ENCODE measurements at regions not wholly inside any gene's neighbourhood (a gene's known extent, or its start where the extent isn't known, plus 50 kb on each side); places are given as distances from the start of the nearest gene placed in this dataset.

DNA sequence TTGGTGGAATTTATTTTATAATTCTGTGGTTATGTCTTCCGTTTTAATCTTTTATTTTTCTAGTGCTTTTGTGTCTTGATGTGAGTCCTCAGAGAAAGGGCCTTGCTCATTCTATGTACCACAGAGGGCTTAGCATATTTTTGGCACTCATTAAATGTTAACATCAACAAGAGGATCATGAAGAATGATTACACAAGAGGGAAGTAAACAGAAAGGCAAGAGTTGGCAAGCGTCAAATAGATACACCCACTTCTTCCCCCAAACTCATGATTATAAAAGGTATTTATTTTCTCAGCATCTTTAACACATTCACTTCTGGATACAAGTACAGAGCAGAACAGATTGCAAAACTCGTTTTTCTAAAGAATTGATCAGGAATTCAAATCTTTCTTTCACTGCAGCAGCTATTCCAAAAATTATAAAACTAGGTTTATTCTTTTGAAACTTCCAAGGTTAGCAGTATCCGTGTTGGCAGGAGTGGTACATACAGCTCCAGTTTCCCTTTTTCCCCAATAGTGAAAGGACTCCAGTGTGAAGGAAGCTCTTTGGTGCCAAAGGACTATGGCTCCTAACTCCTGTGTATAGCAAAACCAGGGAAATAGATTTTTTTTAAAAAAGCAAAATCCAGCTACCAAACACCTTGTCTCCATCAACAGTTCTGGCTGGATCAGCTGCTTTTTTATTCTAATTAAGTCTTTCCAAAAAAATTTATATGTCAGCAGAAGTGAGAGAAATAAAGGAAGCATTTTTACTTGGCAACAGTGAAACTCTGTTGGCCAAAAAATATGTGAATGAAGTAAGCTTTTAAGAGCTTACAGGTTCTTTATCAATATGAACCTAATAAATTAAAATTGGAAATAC, 221.9 kb downstream of the ADGRG6 start:
- peak; percentile 31 for DNase-seq (ENCODE audit: low read depth)
- H3K4me3 ChIP-seq (ENCODE audit: low read depth, low read length) = no peak overlapping the region
- no peak for TF ChIP-seq CTCF (IDR thresholded peaks at IDR 0.05; ENCODE audit: insufficient read depth, low read length)

- no peak for DNase-seq (ENCODE audit: low read depth)
- TF ChIP-seq CTCF (IDR thresholded peaks at IDR 0.05; ENCODE audit: insufficient read depth, low read length) = no peak
- no peak overlapping the region for H3K4me3 ChIP-seq (ENCODE audit: low read depth, low read length)
These were observed 228.8 kb downstream of the ADGRG6 start for GRCh38 chr6:142530566-142530965.

DNA sequence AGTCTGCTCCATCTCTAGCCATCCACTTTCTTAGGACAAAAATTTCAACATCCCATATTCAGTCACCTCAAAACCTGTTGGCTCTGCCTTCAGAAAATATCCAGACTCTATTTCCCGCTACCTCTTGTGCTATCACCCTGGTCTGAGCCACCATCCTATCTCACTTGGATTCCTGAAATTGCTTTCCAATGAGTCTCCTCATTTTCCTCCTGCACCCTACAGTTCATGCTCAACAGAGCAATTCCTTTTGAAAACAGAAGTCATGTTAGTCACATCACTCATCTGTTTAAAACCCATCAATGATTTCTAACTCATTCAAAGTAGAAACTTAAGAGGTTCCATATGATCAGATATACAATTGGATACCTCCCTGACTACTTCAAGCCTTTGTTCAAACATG, 229.9 kb downstream of the ADGRG6 start:
- TF ChIP-seq CTCF (IDR thresholded peaks at IDR 0.05; ENCODE audit: insufficient read depth, low read length) = no peak
- H3K4me3 ChIP-seq (ENCODE audit: low read depth, low read length) = no peak overlapping the region
- DNase-seq (ENCODE audit: low read depth) = peak; percentile 4

DNA sequence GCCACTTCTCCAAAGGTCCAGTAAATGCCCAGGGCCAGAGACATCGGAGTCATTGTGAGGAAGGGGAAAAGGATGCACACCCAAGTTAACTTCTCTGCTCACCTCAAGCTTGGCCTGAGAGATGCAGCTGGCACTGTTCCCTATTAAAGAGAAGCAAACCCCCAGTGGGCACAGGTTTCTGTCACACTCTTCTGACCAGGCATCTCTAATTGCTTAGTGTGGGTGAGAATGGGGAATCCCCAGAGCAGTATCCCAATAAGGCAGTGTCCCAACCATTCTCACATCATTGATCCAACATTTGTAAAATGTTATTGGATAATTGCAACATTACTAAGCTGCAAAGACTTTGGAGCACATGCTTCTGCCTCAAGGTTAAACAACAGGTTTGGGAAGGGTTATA, 232.3 kb downstream of the ADGRG6 start:
- no peak for TF ChIP-seq CTCF (IDR thresholded peaks at IDR 0.05; ENCODE audit: insufficient read depth, low read length)
- no peak for DNase-seq (ENCODE audit: low read depth)

GRCh38 chr6:142534484-142534883, 232.7 kb downstream of the ADGRG6 start:
- no peak for TF ChIP-seq CTCF (IDR thresholded peaks at IDR 0.05; ENCODE audit: insufficient read depth, low read length)
- no peak overlapping the region for H3K4me3 ChIP-seq (ENCODE audit: low read depth, low read length)
- DNase-seq (ENCODE audit: low read depth) = no peak

More for the DNA sequence above, 232.3 kb downstream of the ADGRG6 start:
- no peak overlapping the region for H3K4me3 ChIP-seq (ENCODE audit: low read depth, low read length)

DNA sequence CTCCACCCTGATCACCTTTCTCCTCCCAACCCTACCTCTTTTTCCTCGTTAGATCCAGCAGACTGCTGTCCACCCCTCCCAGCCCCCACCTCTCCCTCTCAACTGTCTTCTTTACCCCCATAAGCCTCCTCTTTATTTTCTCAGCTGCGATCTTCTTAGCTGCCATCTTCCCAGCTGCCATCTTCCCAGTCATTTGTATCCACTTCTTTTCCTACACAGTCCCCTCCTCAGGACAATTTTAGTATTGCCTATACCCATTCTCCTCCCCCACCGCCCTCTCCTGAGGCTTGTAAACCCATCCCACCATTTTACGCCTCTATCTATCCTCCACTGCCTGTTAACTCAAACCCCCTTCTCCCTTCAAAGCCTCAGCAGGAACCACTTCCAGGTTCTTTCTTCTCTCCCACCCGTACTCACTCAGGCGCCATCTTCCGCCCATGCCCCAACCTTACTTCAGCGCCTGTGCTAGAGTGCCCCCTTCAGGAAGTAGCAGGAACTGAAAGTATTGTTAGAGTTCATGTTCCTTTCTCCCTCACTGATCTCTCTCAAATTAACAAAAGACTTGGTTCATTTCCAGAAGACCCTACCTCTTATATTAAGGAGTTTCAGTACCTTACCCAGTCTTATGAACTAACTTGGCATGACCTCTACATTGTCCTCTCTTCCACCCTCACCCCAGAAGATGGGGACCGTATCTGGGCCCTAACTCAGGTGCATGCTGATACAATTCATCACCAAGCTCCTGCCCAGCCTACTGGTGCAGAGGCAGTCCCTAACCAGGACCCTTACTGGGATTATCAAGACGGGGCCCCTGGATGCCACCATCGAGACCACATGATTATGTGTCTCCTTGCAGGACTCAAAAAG, 236.0 kb downstream of the ADGRG6 start:
- no peak overlapping the region for H3K4me3 ChIP-seq (ENCODE audit: low read depth, low read length)
- TF ChIP-seq CTCF (IDR thresholded peaks at IDR 0.05; ENCODE audit: insufficient read depth, low read length) = peak; percentile 59
- DNase-seq (ENCODE audit: low read depth) = peak; percentile 36
